Fibroblast of skin of back (primary cell): ENCODE measurements at regions not wholly inside any gene's neighbourhood (a gene's known extent, or its start where the extent isn't known, plus 50 kb on each side); places are given as distances from the start of the nearest gene placed in this dataset.
"Not testable (repeated sequence)": the region's sequence is repeated elsewhere in the genome, so short reads cannot be mapped to it uniquely, and the experiment has no call there.

Source experiments
- DNase-seq: peaks from one replicate; pipeline ENCODE4 v3.0.0-alpha.2; 2013

GRCh38 chr3:64387688-64388087 is 162.4 kb upstream of the PRICKLE2 start:
- DNase-seq = no peak

- no peak for DNase-seq
Measured at GRCh38 chr3:64385277-64385676, 160.0 kb upstream of the PRICKLE2 start.

- no peak for DNase-seq
Measured at GRCh38 chr3:64384561-64384960, 159.3 kb upstream of the PRICKLE2 start.

DNA sequence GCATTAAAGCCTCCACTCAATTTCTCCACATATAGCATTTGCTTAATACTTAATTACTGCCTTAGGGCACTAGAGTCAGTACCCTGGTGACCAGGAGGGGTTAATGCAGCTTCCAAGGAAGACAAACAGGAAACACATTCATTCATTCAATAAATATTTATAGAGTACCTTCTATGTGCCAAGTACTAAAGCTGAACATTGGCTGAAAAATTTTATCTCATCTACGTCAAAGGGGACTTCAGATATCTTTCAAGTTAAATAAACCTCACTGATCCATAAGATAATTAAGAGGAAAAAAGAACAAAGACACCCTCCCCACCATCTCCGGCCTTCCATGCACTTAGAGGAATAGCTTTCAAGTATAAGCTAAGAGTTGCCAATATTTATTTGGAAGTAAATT is 156.9 kb upstream of the PRICKLE2 start:
- DNase-seq = no peak

DNA sequence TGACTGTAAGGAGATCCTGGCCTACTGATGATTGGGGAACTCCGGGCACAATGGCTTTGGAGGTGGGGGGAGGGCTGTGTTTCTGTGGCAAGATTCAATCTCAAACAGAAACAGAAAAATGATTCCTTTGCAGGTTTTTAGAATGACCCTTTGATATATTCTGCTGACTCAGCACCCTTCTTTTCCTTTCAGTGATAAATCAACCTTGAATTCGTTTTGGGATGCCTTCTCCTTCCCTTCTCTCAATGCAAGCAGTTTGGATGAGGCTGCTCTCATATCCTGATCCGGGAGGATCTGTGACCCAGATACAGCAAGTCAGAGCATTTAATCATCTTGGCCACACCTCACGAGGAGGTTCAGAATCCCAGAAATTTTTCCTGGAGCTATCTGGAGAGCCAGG is 156.1 kb upstream of the PRICKLE2 start:
- DNase-seq = no peak

DNA sequence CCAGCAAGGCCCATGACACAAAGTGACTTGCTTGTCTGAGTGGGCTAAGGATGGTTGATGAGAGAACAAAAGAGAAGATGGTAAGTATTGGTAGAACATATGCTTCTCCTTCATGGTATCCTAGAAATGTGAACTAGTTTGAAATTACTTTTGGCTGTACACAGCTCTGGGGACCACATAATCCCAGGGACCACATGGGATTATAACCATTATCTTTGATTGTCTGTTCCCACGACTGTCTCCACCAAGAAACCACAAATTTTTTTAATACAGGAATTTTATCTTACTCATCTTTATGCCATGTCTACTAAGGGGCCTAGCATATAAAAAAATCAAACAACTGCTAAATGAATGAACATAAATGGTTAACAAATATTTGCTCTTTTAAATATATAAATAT is 155.3 kb upstream of the PRICKLE2 start:
- peak; percentile 67 for DNase-seq

DNA sequence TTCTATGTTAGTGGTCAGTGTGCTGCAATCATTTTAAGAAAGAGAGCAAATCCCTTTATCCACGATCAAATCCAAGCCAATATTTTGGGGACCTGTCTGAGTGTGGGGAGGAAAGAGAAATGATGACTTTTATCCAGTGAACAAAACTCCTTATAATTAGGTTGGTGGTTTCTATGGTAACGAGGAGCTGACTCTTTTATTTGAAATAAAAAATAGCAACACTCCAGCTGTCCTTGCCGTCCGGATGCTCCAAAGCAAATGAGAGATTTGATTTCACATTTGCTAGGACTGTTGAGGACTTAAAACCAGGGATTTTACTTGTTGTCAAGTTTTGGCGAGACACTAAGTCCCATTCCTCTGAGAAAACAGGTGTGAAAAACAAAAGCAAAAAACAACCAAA is 154.0 kb upstream of the PRICKLE2 start:
- no peak for DNase-seq

- no peak for DNase-seq
Measured at GRCh38 chr3:64377942-64378341, 152.7 kb upstream of the PRICKLE2 start.

DNA sequence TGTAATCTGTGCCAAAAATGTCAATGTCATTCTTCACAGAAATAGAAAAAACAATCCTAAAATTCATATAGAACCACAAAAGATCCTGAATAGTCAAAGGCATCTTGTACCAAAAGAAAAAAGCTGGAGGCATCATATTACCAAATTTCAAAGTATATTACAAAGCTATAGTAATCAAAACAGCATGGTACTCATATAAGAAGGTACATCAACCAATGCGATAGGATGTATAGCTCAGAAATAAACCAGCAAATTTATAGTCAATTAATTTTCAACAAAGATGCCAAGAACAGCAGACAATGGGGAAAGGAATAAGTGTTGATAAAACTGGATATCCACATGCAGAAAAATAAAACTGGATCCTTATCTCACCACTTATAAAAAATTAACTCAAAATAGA is 150.5 kb upstream of the PRICKLE2 start:
- no peak for DNase-seq

- no peak for DNase-seq
Measured at GRCh38 chr3:64369390-64369789, 144.1 kb upstream of the PRICKLE2 start.

- no peak for DNase-seq
Measured at GRCh38 chr3:64368257-64369020, 143.2 kb upstream of the PRICKLE2 start.

DNA sequence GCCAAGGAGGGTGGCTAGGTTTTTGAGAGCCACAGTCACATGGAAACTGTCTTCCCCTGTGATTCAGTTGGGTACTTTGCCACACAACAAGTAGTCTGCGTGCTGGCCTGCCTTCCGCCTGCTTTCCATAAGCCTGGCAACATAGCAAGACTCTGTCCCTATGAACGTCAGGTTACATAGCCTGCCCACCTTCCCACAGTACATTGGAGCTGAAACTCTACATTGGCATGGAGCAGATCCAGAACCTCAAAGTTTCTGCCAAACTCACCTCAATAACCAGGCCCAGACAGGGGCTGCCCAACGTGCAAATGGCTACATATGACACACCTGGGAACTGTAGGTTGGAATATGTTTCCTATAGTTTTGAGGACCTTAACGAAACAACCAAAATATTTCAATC is 140.6 kb upstream of the PRICKLE2 start:
- DNase-seq = no peak

DNA sequence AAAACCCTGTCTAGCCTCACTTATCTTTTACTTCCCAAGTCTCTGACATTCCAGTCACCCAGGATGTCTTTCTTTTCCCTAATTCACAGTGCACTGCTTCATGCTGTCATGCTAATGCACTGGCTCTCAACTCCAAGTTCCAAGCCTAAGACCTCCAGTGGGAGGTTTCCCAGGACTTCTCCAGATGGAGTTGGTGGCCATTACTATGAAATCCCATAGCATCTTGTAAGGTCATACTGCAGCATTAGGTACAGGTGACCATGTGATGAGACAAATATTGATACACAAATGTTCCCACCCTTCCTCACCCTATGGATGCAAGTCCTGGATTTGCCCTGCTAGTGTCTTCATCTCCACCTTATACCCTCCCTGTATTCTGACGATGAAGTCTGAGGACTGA is 138.6 kb upstream of the PRICKLE2 start:
- no peak for DNase-seq

- no peak for DNase-seq
Measured at GRCh38 chr3:64361962-64362735, 136.9 kb upstream of the PRICKLE2 start.

GRCh38 chr3:64361036-64361435 is 135.8 kb upstream of the PRICKLE2 start:
- DNase-seq = not testable (repeated sequence)

DNA sequence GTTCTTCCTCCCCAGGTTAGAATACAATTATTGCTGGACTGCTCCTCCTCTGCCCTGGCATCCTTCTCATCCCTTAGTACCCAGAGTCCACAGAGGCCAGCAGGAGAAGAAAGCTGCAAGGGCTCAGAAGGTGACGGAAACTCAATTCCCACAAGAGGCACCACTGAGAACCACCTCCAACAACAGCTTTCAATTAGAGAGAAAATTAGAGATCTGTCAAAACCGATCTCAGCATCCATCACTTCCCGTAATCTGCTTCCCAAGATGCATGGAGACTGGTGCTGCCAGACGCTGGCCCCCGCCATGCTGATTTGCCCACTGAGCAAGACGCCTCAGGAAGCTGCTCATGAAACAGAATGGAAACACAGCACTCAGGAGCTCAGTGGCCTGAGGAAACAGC is 135.0 kb upstream of the PRICKLE2 start:
- DNase-seq = no peak

GRCh38 chr3:64359735-64360134 is 134.5 kb upstream of the PRICKLE2 start:
- DNase-seq = no peak

- DNase-seq = no peak
Measured at GRCh38 chr3:64358853-64359252, 133.6 kb upstream of the PRICKLE2 start.

GRCh38 chr3:64358176-64358575 is 132.9 kb upstream of the PRICKLE2 start:
- no peak for DNase-seq

DNA sequence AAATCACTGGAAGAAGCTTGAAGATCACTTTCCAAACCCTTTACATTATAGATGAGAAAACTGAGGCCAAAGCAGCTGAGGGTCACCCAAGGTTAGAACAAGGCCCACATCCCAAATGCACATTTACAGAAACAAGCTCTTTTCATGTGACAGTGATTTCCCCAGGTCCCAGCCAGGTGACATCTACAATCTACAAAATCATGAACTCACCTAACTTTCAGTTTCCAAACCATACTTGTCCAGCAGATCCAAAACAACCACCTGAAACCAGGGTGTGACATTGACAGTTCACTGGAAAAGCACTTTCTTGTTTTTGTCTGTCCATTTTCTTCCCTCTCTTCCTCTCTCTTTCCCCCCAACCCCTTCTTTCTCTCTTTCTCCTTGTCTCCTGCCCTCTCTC is 132.2 kb upstream of the PRICKLE2 start:
- DNase-seq = no peak

DNA sequence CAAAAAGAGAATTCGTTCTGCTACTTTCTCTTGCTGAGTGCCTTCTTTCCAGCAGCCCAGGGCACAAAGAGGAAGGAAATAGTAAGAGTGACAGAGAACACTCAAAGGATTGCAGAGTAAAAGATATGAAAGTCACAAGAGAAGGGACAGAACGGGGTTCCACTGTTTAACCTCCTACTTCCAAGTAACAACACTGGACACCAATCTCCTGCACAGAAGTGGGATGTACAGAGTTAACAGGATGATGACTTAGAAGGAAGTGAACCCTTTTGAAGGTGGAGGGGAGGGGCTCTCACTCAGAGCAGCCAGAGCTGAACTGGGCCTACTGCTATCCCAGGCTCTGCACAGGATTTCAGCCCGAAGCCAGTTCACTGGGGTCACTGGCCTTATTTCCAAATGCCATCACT is 130.1 kb upstream of the PRICKLE2 start:
- DNase-seq = peak; percentile 59

- DNase-seq = no peak
Measured at GRCh38 chr3:64354956-64355355, 129.7 kb upstream of the PRICKLE2 start.

DNA sequence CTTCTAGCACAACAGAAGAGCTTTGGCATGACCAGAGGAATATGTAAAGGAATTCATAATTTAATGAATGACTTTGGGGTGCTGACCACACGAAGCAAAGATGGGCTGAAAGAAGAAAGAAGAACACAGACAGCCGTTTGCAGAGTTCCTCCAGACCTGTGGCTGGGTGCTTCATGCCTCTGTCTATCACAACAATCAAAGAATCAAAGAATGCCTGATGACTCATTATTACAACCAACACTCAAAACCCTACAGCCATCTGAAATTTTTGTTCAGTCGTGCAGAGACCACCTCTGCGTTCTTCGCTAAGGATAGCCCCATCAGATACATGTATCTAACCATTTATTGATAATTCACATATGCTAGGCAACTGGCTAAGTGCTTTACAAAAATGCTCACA is 129.0 kb upstream of the PRICKLE2 start:
- DNase-seq = peak; percentile 64

DNA sequence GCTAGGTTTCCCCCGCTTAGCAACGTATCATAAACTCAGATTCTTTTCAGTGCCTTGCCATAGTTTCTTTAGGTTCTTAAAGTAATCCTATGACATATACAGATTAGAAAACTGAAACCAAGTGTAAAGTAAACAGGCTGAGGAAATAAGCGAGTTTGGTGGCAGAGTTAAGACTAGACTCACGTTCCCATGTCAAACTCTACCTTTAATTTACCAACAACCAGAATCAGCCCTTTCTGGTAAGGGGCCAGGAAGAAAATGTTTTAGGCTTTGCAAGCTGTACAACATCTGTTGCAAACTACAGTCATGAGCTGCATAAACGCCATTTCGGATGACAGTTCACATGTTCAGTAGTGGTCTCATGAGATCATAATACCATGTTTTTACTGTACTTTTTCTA is 128.0 kb upstream of the PRICKLE2 start:
- DNase-seq = no peak
